ENCODE measurements at regions not wholly inside any gene's neighbourhood (a gene's known extent, or its start where the extent isn't known, plus 50 kb on each side); places are given as distances from the start of the nearest gene placed in this dataset.
"Not testable (repeated sequence)": the region's sequence is repeated elsewhere in the genome, so short reads cannot be mapped to it uniquely, and the experiment has no call there.

GRCh38 chr15:83335542-83335941, 51.1 kb upstream of the BNC1 start:
- not testable (repeated sequence) for FAIRE-seq; DNase-seq (ENCODE audit: insufficient read length, low spot score)

GRCh38 chr15:83339396-83339795, 54.9 kb upstream of the BNC1 start:
- no peak for TF ChIP-seq CTCF (IDR thresholded peaks at IDR 0.05; ENCODE audit: insufficient read depth, missing control alignments)
- DNase-seq (ENCODE audit: insufficient read length, low spot score) (no peak), FAIRE-seq (no peak)

GRCh38 chr15:83340087-83340486, 55.6 kb upstream of the BNC1 start:
- FAIRE-seq (no peak), DNase-seq (ENCODE audit: insufficient read length, low spot score) (no peak)
- TF ChIP-seq CTCF (IDR thresholded peaks at IDR 0.05; ENCODE audit: insufficient read depth, missing control alignments), result no peak

- no peak for FAIRE-seq
- TF ChIP-seq CTCF (IDR thresholded peaks at IDR 0.05; ENCODE audit: insufficient read depth, missing control alignments), result no peak
- DNase-seq (ENCODE audit: insufficient read length, low spot score), result no peak
Observed at GRCh38 chr15:83346342-83346741, 61.9 kb upstream of the BNC1 start.

- FAIRE-seq, result no peak
- TF ChIP-seq CTCF (IDR thresholded peaks at IDR 0.05; ENCODE audit: insufficient read depth, missing control alignments), result no peak
- no peak for DNase-seq (ENCODE audit: insufficient read length, low spot score)
Observed at GRCh38 chr15:83352119-83352518, 67.7 kb upstream of the BNC1 start.

- DNase-seq (ENCODE audit: insufficient read length, low spot score) (no peak), FAIRE-seq (no peak)
- no peak for TF ChIP-seq CTCF (IDR thresholded peaks at IDR 0.05; ENCODE audit: insufficient read depth, missing control alignments)
Observed at GRCh38 chr15:83356501-83357399, 72.3 kb upstream of the BNC1 start.

GRCh38 chr15:83358972-83359564, 74.6 kb upstream of the BNC1 start:
- TF ChIP-seq CTCF (IDR thresholded peaks at IDR 0.05; ENCODE audit: insufficient read depth, missing control alignments), result no peak
- DNase-seq (ENCODE audit: insufficient read length, low spot score) (no peak), FAIRE-seq (no peak)

All from D721Med (cell line).